GM21447 (cell line): ENCODE measurements at regions not wholly inside any gene's neighbourhood (a gene's known extent, or its start where the extent isn't known, plus 50 kb on each side); places are given as distances from the start of the nearest gene placed in this dataset.
"Not testable (repeated sequence)": the region's sequence is repeated elsewhere in the genome, so short reads cannot be mapped to it uniquely, and the experiment has no call there.

Experiments
- ATAC-seq: cut with Tn5 transposase; IDR thresholded peaks from one replicate; pipeline ENCODE4 v1.9.1; 2021; ENCODE audit not compliant: unreplicated experiment

DNA sequence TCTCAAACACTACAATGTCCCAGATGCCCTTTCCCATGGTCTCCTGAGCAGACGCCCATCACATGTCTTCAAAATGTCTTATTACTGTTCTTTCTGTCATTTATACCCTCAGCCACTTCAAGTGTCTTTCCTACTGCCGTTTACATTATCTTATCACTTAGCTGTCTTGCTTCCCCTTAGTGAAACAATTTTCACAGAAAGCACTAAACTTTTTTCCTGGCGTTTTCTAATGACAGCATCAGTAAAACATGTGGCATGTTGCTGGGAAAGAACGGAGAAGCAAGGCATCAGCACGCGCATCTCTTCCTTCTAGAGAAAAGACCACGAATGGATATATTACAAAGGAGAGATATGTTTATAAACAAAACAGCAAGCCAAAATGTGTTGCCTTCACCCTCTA, 189.7 kb upstream of the SLIT2 start:
- ATAC-seq, result no peak

DNA sequence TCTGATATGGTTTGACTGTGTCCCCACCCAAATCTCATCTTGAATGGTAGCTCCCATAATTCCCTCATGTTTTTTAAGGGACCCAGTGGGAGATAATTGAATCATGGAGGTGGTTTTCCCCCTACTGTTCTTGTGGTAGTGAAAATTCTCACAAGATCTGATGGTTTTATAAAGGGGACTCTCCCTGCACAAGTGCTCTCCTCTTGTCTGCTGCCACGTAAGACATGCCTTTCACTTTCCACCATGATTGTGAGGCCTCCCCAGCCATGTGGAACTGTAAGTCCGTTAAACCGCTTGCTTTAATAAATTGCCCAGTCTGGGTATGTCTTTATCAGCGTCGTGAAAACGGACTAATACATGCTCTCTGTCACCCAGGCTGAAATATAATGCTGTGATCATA, 200.9 kb upstream of the SLIT2 start:
- no peak for ATAC-seq

DNA sequence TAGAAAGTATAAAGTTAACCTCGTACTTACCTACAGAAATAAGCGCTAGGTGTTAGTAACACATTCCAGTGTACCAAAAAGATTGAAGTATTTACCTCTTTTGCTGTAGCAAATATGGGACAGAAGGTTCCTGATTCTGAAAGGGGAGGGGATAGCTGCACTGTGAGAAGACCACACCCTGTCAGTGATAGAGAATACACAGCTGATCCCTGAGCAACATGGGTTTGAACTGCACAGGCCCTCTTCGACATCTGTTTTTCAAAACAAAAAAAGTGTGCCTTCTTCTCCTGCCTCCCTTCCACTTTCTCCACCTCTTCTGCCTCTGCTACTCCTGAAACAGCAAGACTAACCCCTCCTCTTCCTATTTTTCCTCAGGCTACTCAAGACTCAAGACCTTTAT, 201.8 kb upstream of the SLIT2 start:
- ATAC-seq, result no peak

DNA sequence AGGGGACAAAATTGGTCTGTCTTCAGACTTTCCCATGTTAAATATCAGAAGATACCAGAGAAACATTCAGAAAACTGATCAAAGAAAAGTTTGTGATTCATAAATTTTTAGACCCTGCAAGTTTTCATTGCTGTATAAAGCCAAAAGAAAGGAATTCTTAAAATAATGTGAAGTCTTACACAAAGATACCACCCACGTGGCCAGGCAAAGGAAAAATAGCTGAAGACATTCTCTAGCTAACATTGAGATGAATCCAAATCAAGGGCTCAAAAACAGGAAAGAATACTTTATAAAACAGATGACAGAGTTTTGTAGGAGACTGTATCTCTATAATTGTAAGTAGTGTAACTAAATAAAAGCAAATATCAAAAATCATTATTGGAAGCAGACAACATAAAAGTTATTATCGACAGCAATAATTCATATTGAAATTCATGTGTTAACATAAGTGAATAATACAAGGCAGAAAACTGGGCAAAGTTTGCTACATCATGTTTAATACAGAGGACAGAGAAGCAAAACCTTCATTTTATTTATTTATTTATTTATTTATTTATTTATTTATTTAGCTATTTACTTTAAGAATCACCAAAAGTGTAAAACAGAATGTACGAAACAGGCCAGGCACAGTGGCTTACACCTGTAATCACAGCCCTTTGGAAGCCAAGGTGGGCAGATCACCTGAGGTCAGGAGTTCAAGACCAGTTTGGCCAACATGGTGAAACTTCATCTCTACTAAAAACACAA, 204.6 kb upstream of the SLIT2 start:
- no peak for ATAC-seq

DNA sequence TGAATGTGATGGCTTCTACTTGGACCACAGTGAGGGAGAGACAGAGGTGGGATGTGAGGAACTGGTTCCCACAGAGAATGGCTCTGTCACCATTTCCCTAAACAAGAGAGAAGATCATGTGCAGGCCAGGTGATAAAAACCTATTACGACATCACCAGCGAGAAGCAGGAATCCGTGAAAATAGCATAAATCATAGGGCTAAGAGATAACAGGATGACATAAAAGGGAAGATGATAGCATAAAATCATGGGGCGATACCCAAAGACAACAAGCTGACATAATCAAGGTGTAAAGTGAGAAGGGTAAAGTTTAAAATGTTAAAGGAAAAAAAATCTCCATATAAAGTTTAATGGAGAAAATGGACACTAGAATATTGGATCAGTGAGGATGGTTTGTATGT, 205.5 kb upstream of the SLIT2 start:
- no peak for ATAC-seq

DNA sequence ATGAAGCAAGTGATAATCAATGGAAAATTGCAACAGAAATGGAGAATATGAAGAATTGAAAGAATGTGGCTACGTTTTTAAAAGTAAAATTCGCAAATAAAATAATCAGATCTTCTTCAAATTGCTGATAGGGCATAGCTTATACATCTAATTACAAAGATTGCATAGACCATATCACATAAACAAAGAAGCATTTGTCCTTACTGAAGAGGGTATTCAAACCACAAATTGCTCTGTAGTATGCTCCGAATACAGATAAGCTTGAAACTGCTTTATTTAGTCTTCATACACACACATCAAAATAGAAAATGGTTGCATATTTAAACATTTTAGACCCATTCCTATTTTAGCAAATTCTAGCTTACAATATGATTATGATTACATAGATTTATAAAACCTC, 206.7 kb upstream of the SLIT2 start:
- no peak for ATAC-seq

DNA sequence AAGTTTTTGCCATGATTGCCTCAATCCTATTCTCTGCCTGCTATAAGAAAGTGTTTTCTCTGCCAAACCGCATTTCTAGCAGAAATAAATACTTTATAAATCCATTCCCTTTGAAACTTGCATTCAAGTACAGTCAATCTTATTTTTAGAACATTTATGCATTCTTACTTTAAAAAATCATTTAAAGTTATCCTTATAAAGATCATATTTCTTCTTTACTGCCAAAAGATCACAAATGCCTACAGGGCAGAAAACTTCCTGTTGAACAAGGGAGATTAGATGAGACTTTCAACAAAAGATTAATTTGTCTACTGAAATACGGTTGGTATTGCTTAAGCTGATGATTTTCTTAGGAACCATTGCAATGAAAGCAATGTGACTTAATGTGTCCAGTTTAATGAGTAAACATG, 207.2 kb upstream of the SLIT2 start:
- no peak for ATAC-seq

DNA sequence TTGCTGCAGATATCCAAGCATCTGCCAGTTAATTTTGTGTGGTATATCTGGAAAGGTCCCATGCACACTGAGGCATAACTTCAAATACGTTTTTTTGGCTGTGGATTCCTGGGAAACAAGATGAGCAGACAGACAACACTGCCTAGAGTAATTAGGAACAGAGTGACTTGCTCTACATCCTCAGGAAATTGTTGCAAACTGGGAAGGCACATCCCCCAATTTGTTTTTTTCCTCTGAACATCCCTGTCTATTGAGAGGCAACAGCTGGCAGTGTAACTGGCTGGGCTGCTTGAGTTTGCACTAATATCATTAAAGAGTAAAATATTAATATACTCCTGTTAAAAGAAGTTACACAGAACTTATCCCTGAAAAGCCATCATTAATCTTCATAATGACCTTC, 207.7 kb upstream of the SLIT2 start:
- no peak for ATAC-seq

DNA sequence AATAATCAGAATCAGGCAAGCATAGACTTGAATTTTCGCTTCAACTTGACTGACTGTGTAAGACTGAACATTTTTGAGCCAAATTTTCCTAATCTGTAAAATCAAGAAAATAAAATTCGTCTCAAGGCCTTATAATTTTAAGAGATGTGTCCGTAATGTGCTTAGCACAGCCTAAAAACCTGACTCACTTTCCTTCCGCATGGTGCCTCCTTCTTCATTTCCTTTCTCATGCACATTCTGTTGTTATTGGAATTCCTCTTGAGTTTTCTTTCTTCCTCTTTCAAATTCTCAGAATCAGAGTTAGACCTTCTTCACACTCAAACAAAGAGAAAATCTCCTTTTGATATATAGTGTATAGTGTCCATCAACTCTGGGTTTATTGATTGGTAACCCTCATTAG, 208.9 kb upstream of the SLIT2 start:
- ATAC-seq, result no peak

DNA sequence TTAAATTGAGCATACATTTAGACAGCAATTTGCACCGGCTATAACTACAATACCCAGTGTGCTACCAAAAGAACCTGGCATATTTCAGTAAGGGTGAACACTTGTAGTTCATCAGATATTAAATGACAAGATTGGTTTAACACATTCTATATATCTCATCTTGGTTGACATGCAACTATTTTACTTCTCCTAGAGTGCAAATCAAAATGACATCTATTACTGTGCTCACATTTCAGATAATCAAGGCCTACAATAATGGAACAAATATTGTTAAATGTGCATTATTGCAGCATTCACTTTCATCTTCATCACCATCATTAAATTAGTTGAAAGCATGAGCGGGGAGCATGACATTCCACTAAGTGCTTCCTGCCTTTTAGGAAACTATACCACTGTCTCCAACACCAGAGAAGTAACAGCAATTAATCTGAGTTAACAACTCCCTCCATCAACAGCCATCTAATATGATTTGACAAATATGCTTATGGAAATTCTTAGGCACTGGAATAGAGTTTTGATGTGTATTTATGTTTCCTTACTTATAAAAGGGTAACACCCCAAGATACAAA, 209.8 kb upstream of the SLIT2 start:
- ATAC-seq, result no peak

DNA sequence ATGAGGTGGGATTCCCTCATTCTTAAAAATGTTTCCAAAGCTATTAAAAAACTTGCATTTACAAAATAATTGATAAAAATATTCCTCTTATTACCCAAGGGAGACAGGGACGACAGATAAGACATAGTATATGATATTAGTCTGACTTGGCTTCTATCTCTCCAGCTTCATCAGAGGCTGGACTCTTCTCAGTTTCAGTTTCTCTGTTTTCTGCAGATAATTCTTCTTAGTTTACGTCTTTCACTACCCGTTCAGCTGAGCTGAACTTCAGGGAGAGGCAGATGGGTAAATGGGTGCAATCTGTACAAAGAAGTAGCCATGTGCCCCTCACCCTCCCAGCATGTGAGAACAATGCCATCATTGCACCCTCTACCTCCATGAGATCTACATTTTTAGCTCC, 214.0 kb upstream of the SLIT2 start:
- ATAC-seq, result no peak

DNA sequence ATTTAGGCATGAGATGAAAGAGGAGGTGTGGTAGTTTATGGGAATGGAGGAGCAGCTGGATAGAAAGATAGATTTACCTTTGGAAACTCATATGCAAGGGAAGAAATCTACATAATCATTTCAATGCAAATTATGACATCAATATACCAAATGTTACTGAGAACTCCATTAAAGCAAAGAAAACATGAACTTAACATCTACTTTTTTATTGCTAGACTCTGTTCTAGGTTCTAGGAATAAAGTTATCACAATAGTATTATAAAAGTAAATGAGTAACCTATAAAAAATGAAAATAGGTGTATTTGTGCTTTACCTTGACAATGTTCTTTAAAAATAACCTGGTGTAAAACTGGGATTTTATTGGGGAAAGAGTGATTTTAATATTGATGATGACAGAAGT, 221.6 kb upstream of the SLIT2 start:
- no peak for ATAC-seq

DNA sequence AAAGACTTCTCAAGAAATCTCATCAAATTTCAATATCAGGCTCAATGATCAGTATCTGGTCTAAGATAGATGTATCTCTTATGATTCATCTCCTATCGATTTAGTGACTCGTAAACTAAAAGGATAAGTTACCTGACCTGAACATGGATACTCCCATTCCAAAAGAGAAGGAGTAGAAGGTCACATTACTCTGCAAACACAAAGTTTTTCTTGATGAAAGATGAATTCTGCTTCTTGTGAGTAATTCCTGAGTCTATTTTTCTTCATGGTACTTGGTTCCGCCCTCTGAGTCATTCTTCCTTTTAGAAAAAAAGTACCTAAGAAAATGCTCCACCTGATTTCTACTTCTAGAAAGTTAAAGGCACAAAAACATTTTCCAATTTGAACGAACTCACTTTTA, 223.1 kb upstream of the SLIT2 start:
- ATAC-seq, result no peak

DNA sequence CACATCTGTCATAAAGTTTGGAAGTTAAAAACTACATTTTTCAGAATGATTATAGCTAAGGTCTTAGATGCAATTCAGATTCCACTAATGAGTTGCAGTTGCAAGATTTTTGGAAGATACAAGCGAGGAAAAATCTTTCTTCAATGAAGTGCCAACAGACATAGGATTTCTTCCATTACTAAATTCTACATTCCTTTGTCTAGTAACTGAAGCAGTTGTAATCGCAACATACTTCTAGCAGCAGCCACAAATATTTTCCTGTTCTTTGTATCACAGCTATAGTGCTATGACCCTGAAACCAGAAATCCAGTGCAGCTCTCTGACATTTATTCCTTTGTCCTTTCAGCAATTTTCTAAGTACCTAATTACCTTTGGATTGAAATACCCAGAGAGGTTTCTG, 225.2 kb upstream of the SLIT2 start:
- ATAC-seq, result no peak

DNA sequence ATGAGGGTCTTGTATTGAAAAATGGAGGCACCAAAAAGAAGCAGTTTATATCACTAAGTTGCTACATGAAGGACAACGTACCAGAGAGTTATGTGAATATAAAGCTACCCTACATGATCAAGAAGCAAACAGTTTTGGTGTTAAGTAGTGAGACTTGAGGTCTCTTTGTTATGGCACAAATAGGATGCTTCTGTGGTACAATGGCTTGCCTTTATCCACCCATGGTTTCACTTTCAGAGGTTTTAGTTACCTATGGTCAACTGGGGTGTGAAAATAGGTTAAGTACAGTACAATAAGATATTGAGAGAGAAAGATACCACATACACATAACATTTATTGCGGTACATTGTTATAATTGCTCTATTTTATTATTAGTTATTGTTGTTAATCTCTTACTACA, 229.2 kb upstream of the SLIT2 start:
- ATAC-seq, result no peak

DNA sequence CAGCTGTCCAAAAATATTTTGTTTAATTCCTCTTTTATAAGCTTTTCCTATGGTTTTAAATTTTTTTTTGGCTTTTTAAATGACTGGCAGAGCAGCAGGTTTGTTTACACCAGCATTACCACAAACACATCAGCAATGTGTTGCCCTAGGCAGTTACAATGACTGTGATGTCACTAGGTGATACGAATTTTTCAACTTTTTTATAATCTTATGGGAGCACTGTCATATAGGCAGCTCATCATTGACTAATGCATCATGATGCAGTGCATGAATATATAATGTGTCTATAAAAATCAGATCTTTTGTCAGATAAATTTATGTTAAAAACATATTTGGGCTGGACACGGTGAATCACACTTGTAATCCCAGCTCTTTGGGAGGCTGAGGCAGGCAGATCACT, 231.6 kb upstream of the SLIT2 start:
- ATAC-seq, result no peak

DNA sequence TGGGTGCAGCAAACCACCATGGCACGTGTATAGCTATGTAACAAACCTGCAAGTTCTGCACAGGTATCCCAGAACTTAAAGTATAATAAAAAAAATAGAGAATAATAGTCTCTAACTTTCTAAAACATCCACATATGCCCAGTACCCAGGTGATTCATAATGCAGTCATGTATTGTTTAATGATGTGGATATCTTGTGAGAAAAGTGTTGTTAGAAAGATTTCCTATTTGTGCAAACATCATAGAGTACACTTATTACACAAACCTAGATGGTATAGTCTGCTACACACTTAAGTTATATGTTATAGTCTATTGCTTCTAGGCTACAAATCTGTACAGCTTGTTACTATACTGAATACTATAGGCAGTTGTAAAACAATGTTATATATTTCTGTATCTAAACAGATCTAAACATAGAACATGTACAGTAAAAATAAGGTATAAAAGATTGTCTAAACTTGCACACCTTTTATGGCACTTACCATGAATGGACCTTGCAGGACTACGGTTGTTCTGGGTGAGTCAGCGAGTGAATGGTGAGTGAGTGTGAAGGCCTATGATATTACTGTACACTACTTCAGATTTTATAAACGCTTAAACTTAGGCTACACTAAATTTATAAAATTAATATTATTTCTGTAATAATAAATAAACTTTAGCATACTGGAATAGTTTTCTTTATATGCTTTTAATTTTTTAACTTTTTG, 232.2 kb upstream of the SLIT2 start:
- ATAC-seq, result no peak

DNA sequence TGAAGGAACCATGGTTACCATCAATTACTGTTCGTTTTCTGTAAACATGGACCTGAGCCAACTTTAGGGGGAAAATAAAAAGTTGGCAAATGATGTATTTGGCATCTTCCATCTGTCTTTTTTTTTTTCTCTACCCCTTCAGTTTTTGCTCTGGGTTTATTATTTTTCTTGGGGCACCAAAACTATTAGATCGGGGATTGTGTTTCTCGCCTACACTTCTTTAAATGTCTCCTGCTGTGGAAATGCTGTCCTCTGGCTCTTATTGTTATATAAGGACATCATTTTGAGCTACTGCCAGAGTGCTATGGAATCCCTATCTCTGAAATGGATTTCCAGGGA, 234.0 kb upstream of the SLIT2 start:
- no peak for ATAC-seq

DNA sequence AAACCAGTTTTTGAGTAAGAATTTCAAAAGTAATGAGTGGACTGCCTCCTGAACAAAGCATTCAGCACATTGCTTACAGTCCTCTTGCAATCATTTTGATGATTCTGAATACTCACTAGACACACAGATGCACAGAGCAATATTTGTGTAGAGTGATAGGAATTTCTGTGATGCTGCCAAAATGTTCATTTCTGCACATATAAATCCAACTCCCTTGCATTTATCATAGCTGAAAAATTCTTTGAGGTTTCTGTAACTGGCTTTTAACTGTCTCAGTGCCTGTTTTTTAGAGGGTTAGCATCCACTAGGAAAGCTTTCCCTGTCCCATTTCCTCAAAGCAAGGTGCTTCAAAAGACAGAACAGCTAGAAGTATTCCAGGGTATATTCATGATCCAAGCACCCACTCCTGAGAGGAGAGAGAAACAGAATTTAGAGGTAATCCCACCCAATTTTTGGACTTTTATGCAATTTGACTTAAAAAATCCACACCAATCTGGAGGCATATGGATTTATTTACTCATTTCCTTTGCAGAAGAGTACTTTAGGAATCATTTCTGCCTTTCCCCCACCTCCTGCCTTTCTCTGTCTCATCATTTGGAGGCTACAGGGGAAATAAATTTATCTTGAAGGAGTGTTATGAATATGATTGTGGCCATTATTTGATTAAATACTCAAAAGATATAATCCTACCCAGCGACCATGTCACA, 234.5 kb upstream of the SLIT2 start:
- no peak for ATAC-seq

DNA sequence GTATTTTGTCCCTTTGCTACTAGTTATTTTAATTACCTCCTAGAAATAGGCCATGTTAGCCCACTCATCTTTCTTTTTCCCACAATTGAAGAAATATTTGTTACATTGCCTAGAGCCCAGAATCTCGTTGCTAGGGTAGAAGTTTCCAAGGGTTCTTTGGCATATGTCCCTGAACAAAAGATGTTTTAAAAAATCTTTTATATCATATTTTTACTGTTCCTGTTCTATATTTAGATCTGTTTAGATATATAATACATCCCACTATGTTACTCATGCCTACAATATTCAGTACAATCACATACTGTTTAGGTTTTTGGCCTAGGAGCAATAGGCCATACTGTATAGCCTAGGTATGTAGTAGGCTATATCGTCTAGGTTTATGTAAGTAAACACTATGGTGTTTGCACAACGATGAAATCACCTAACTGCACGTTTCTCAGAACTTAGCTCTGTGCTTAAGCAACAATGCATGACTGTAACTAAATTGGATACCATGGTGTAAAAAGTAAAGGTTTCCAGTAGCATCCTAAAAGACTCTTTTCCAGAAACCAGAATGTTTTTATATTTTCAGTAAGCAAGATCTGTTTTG, 236.0 kb upstream of the SLIT2 start:
- ATAC-seq, result no peak

DNA sequence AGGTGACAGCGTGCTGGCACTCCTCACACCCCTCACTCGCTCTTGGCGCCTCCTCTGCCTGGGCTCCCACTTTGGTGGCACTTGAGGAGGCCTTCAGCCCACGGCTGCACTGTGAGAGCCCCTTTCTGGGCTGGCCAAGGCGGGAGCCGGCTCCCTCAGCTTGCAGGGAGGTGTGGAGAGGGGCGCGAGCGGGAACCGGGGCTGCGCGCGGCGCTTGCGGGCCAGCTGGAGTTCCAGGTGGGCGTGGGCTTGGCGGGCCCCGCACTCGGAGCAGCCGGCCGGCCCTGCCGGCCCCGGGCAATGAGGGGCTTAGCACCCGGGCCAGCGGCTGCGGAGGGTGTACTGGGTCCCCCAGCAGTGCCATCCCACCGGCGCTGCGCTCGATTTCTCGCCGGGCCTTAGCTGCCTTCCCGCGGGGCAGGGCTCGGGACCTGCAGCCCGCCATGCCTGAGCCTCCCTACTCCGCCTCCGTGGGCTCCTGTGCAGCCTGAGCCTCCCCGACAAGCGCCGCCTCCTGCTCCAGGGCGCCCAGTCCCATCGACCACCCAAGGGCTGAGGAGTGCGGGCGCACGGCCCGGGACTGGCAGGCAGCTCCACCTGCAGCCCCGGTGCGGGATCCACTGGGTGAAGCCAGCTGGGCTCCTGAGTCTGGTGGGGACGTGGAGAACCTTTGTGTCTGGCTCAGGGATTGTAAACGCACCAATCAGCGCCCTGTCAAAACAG, 247.7 kb upstream of the SLIT2 start:
- not testable (repeated sequence) for ATAC-seq
